ENCODE measurements at regions not wholly inside any gene's neighbourhood (a gene's known extent, or its start where the extent isn't known, plus 50 kb on each side); places are given as distances from the start of the nearest gene placed in this dataset.

DNA sequence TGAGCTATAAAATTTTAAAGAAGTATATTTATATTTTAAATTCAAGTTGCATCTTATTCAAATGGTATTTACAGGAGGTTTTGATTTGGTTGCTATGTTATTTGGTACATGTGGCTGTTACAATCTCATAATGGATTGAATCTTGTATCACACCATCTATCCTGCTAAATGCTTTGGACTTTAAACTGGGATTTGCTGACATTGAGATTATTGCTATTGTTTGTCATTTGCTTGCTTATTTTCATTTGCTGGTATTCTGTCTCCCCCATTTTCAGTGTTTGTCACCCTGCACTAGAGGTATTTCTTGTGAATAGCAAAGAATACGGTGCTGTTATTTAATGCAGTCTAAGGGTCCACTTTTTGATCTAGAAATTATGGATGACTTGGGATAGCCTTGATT is 171.1 kb downstream of the SH2D4B start:
- no peak for DNase-seq (ENCODE audit: low read depth)
- Histone ChIP-seq H2AFZ (ENCODE audit: low read depth, low read length) (no peak overlapping the region), H3K4me3 (ENCODE audit: insufficient read depth, low read depth, low read length) (no peak overlapping the region), H3K9ac (ENCODE audit: low read length) (no peak overlapping the region), H4K20me1 (ENCODE audit: insufficient read depth, low read length) (no peaks in the 10 kb centered on the region), H3K9me3 (ENCODE audit: insufficient read depth, low read depth, low read length) (no peaks in the 10 kb centered on the region), H3K27ac (ENCODE audit: low read depth, low read length) (no peak overlapping the region), H3K4me1 (ENCODE audit: insufficient read depth, low read length) (no peaks in the 10 kb centered on the region), H3K27me3 (ENCODE audit: insufficient read depth, low read length) (peaks cover under 1% of the 10 kb centered on the region), H3K4me2 (ENCODE audit: low read length) (no peak overlapping the region), H3K79me2 (ENCODE audit: insufficient read depth, low read length) (no peaks in the 10 kb centered on the region), H3K36me3 (ENCODE audit: insufficient read depth, low read length) (no peaks in the 10 kb centered on the region)
- no peak for FAIRE-seq
- TF ChIP-seq, protein P1, sequence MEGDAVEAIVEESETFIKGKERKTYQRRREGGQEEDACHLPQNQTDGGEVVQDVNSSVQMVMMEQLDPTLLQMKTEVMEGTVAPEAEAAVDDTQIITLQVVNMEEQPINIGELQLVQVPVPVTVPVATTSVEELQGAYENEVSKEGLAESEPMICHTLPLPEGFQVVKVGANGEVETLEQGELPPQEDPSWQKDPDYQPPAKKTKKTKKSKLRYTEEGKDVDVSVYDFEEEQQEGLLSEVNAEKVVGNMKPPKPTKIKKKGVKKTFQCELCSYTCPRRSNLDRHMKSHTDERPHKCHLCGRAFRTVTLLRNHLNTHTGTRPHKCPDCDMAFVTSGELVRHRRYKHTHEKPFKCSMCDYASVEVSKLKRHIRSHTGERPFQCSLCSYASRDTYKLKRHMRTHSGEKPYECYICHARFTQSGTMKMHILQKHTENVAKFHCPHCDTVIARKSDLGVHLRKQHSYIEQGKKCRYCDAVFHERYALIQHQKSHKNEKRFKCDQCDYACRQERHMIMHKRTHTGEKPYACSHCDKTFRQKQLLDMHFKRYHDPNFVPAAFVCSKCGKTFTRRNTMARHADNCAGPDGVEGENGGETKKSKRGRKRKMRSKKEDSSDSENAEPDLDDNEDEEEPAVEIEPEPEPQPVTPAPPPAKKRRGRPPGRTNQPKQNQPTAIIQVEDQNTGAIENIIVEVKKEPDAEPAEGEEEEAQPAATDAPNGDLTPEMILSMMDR (IDR thresholded peaks at IDR 0.05; ENCODE audit: insufficient read depth, low read depth, low read length), result no peak
- no peak for TF ChIP-seq EZH2 (IDR thresholded peaks at IDR 0.05; ENCODE audit: insufficient read depth, low read length)
- Mint-ChIP-seq H3K36me3 (ENCODE audit: low read depth, unreplicated experiment) (no peaks in the 10 kb centered on the region), H3K27ac (ENCODE audit: unreplicated experiment) (no peak overlapping the region), H3K27me3 (ENCODE audit: low read depth, unreplicated experiment) (peaks cover 3% of the 10 kb centered on the region), H3K4me3 (ENCODE audit: unreplicated experiment) (no peak overlapping the region), H3K4me1 (ENCODE audit: low read depth, unreplicated experiment) (no peaks in the 10 kb centered on the region), H3K9me3 (ENCODE audit: unreplicated experiment) (no peaks in the 10 kb centered on the region)

- H3K27me3 ChIP-seq (ENCODE audit: insufficient read depth, low read length), result no peaks in the 10 kb centered on the region
- Mint-ChIP-seq H3K27ac (ENCODE audit: unreplicated experiment) (no peak overlapping the region), H3K36me3 (ENCODE audit: low read depth, unreplicated experiment) (no peaks in the 10 kb centered on the region), H3K4me3 (ENCODE audit: unreplicated experiment) (no peak overlapping the region), H3K4me1 (ENCODE audit: low read depth, unreplicated experiment) (no peaks in the 10 kb centered on the region), H3K9me3 (ENCODE audit: unreplicated experiment) (no peaks in the 10 kb centered on the region), H3K27me3 (ENCODE audit: low read depth, unreplicated experiment) (peaks cover 4% of the 10 kb centered on the region)
- no peaks in the 10 kb centered on the region for H3K4me1 ChIP-seq (ENCODE audit: insufficient read depth, low read length)
- H2AFZ ChIP-seq (ENCODE audit: low read depth, low read length), result no peak overlapping the region
- no peak for FAIRE-seq
- H4K20me1 ChIP-seq (ENCODE audit: insufficient read depth, low read length), result no peaks in the 10 kb centered on the region
- H3K9ac ChIP-seq (ENCODE audit: low read length), result no peak overlapping the region
- H3K27ac ChIP-seq (ENCODE audit: low read depth, low read length), result no peak overlapping the region
- DNase-seq (ENCODE audit: low read depth), result no peak
- no peak overlapping the region for H3K4me3 ChIP-seq (ENCODE audit: insufficient read depth, low read depth, low read length)
- no peaks in the 10 kb centered on the region for H3K9me3 ChIP-seq (ENCODE audit: insufficient read depth, low read depth, low read length)
- H3K4me2 ChIP-seq (ENCODE audit: low read length), result no peak overlapping the region
- H3K36me3 ChIP-seq (ENCODE audit: insufficient read depth, low read length), result no peaks in the 10 kb centered on the region
- TF ChIP-seq, protein P1 (IDR thresholded peaks at IDR 0.05; ENCODE audit: insufficient read depth, low read depth, low read length), result no peak
- no peak for TF ChIP-seq EZH2 (IDR thresholded peaks at IDR 0.05; ENCODE audit: insufficient read depth, low read length)
- no peaks in the 10 kb centered on the region for H3K79me2 ChIP-seq (ENCODE audit: insufficient read depth, low read length)
Observed at GRCh38 chr10:80709866-80710265, 172.2 kb downstream of the SH2D4B start.

DNA sequence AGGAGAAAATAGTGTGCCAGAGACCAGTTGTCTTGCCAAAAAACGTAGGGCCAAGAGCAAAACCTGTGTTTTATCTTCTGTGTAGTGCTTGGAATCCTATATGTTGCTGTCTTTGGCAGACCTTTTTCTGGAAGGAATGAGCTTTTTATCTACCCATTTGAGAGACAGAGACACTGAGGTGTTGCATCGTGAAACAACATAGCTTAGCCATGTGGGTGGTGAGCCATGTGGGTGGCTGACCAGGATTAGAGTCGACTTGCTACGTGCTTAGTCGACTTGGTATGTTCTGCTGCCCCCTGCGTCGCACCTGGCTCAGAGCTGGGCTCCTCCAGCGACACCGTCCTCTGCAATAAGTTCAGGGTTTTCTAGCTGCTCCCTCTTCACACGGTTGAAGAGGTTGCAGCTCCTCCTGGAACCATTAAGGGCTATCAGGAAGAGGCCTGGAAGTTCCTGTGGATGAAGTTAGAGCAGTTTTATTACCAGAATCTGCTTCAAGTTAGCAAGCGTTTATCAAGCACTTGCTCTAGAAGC is 175.8 kb downstream of the SH2D4B start:
- FAIRE-seq, result no peak

More for the DNA sequence above, 175.8 kb downstream of the SH2D4B start:
- H3K9me3 Mint-ChIP-seq (ENCODE audit: unreplicated experiment), result no peaks in the 10 kb centered on the region
- Histone ChIP-seq H3K4me2 (ENCODE audit: low read length) (no peak overlapping the region), H3K4me3 (ENCODE audit: insufficient read depth, low read depth, low read length) (no peak overlapping the region), H3K27ac (ENCODE audit: low read depth, low read length) (no peak overlapping the region), H4K20me1 (ENCODE audit: insufficient read depth, low read length) (no peaks in the 10 kb centered on the region), H3K4me1 (ENCODE audit: insufficient read depth, low read length) (no peaks in the 10 kb centered on the region), H3K27me3 (ENCODE audit: insufficient read depth, low read length) (no peaks in the 10 kb centered on the region), H3K79me2 (ENCODE audit: insufficient read depth, low read length) (no peaks in the 10 kb centered on the region), H3K9me3 (ENCODE audit: insufficient read depth, low read depth, low read length) (no peaks in the 10 kb centered on the region), H2AFZ (ENCODE audit: low read depth, low read length) (no peak overlapping the region), H3K9ac (ENCODE audit: low read length) (no peak overlapping the region), H3K36me3 (ENCODE audit: insufficient read depth, low read length) (no peaks in the 10 kb centered on the region)
- H3K27me3 Mint-ChIP-seq (ENCODE audit: low read depth, unreplicated experiment), result peaks cover 11% of the 10 kb centered on the region
- H3K4me1 Mint-ChIP-seq (ENCODE audit: low read depth, unreplicated experiment), result no peaks in the 10 kb centered on the region
- DNase-seq (ENCODE audit: low read depth), result no peak
- H3K36me3 Mint-ChIP-seq (ENCODE audit: low read depth, unreplicated experiment), result no peaks in the 10 kb centered on the region
- no peak overlapping the region for H3K27ac Mint-ChIP-seq (ENCODE audit: unreplicated experiment)
- TF ChIP-seq EZH2 (IDR thresholded peaks at IDR 0.05; ENCODE audit: insufficient read depth, low read length), result no peak
- TF ChIP-seq, protein P1 (IDR thresholded peaks at IDR 0.05; ENCODE audit: insufficient read depth, low read depth, low read length), result no peak
- H3K4me3 Mint-ChIP-seq (ENCODE audit: unreplicated experiment), result no peak overlapping the region

Data from astrocyte (in vitro differentiated cells and primary cell).